ENCODE measurements at regions not wholly inside any gene's neighbourhood (a gene's known extent, or its start where the extent isn't known, plus 50 kb on each side); places are given as distances from the start of the nearest gene placed in this dataset.
A peak's percentile ranks its signal among the peaks of the same experiment; 100 is the strongest.

- TF ChIP-seq ETS1 (IDR thresholded peaks at IDR 0.05) (no peak), POLR2AphosphoS5 (IDR thresholded peaks at IDR 0.05; ENCODE audit: low read depth) (0 out of 2 replicates have a peak, but pooled peaks have one; percentile 24), CREB1 (CRISPR knock-in tag; IDR thresholded peaks at IDR 0.05; ENCODE audit: low read depth) (0 out of 2 replicates have a peak, but pooled peaks have one; percentile 56), EZH2phosphoT487 (IDR thresholded peaks at IDR 0.05; ENCODE audit: unreplicated experiment) (no peak), ZNF114 (CRISPR knock-in tag; IDR thresholded peaks at IDR 0.05) (no peak), ZNF331 (CRISPR knock-in tag; IDR thresholded peaks at IDR 0.05; ENCODE audit: low read depth) (no peak), EZH2 (IDR thresholded peaks at IDR 0.05; ENCODE audit: low read depth, unreplicated experiment) (no peak), REST (IDR thresholded peaks at IDR 0.05; ENCODE audit: unreplicated experiment) (no peak), JUNB (IDR thresholded peaks at IDR 0.05; ENCODE audit: unreplicated experiment) (no peak), NANOG (IDR thresholded peaks at IDR 0.05; ENCODE audit: borderline replicate concordance) (peak; percentile 87)
Measured at GRCh38 chr13:105816994-105817393, 718.5 kb downstream of the EFNB2 start (continued).

- no peaks in the 10 kb centered on the region for H3K36me3 ChIP-seq (ENCODE audit: insufficient read depth)
- no peaks in the 10 kb centered on the region for H3F3A ChIP-seq (replicated peaks; ENCODE audit: low read depth)
- H3K4me3 ChIP-seq = no peak overlapping the region
- H3K27ac ChIP-seq (ENCODE audit: low read depth) = no peak overlapping the region
- H3K4me3 Mint-ChIP-seq = no peak overlapping the region
- no peak overlapping the region for H3K4me2 ChIP-seq
- peaks cover 10% of the 10 kb centered on the region for H3K4me1 ChIP-seq (ENCODE audit: insufficient read depth)
- H3K79me2 ChIP-seq (replicated peaks; ENCODE audit: insufficient read depth) = no peaks in the 10 kb centered on the region
- peaks cover 19% of the 10 kb centered on the region for H3K27me3 Mint-ChIP-seq (ENCODE audit: insufficient read depth, low read depth, poor library complexity)
- no peak for DNase-seq (ENCODE audit: low spot score)
- no peak overlapping the region for H3K27ac Mint-ChIP-seq
- H3K27me3 ChIP-seq (ENCODE audit: insufficient read depth) = peaks cover 26% of the 10 kb centered on the region
- H4K20me1 ChIP-seq (replicated peaks; ENCODE audit: insufficient read depth) = no peaks in the 10 kb centered on the region
- H3K4me1 Mint-ChIP-seq = peaks cover 18% of the 10 kb centered on the region
- H3K36me3 Mint-ChIP-seq (ENCODE audit: low read depth) = no peaks in the 10 kb centered on the region
- H2AFZ ChIP-seq = no peak overlapping the region
- ATAC-seq = no peak
- no peaks in the 10 kb centered on the region for H3K9me3 Mint-ChIP-seq
- H3K9me2 ChIP-seq (ENCODE audit: insufficient read depth) = no peaks in the 10 kb centered on the region
- TF ChIP-seq EZH2 (IDR thresholded peaks at IDR 0.05; ENCODE audit: low read depth, unreplicated experiment) (no peak), NANOG (IDR thresholded peaks at IDR 0.05; ENCODE audit: borderline replicate concordance) (no peak), EZH2phosphoT487 (IDR thresholded peaks at IDR 0.05; ENCODE audit: unreplicated experiment) (no peak), CTCF (conservative IDR thresholded peaks at IDR 0.05; ENCODE audit: low read depth in 2 of 2) (no peak), ZNF462 (CRISPR knock-in tag; IDR thresholded peaks at IDR 0.05) (no peak)
Measured at GRCh38 chr13:105814902-105815250, 720.6 kb downstream of the EFNB2 start.

Measured in GM23338 (cell line).